ENCODE measurements at regions not wholly inside any gene's neighbourhood (a gene's known extent, or its start where the extent isn't known, plus 50 kb on each side); places are given as distances from the start of the nearest gene placed in this dataset.

- ATAC-seq (no peak), DNase-seq (no peak)
- TF ChIP-seq POLR2A (IDR thresholded peaks at IDR 0.05), result no peak
- TF ChIP-seq, protein P1, sequence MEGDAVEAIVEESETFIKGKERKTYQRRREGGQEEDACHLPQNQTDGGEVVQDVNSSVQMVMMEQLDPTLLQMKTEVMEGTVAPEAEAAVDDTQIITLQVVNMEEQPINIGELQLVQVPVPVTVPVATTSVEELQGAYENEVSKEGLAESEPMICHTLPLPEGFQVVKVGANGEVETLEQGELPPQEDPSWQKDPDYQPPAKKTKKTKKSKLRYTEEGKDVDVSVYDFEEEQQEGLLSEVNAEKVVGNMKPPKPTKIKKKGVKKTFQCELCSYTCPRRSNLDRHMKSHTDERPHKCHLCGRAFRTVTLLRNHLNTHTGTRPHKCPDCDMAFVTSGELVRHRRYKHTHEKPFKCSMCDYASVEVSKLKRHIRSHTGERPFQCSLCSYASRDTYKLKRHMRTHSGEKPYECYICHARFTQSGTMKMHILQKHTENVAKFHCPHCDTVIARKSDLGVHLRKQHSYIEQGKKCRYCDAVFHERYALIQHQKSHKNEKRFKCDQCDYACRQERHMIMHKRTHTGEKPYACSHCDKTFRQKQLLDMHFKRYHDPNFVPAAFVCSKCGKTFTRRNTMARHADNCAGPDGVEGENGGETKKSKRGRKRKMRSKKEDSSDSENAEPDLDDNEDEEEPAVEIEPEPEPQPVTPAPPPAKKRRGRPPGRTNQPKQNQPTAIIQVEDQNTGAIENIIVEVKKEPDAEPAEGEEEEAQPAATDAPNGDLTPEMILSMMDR (IDR thresholded peaks at IDR 0.05 in 4 of 5, conservative IDR thresholded peaks at IDR 0.05 in 1 of 5), result no peak
- no peaks in the 10 kb centered on the region for H3K9me3 ChIP-seq
- no peaks in the 10 kb centered on the region for H3K27me3 ChIP-seq
- no peak overlapping the region for H3K27ac ChIP-seq
- no peaks in the 10 kb centered on the region for H3K4me1 ChIP-seq
- in situ Hi-C loops (cut with MboI; ENCODE audit: low sequenced_read_pairs in 4 of 4), result no loop called here
- intact Hi-C loops (cut with DNase I; ENCODE audit: low total_unique reads), result no loop called here
- H3K36me3 ChIP-seq, result no peaks in the 10 kb centered on the region
- no peak overlapping the region for H3K4me3 ChIP-seq
These were observed 958.9 kb downstream of the LRFN5 start for GRCh38 chr14:42565556-42565955.

- no peaks in the 10 kb centered on the region for H3K27me3 ChIP-seq
- no peak for DNase-seq
- intact Hi-C loops (cut with DNase I; ENCODE audit: low total_unique reads) (no loop called here), in situ Hi-C loops (cut with MboI; ENCODE audit: low sequenced_read_pairs in 4 of 4) (no loop called here)
- no peaks in the 10 kb centered on the region for H3K36me3 ChIP-seq
- no peak for TF ChIP-seq POLR2A (IDR thresholded peaks at IDR 0.05)
- TF ChIP-seq, protein P1 (IDR thresholded peaks at IDR 0.05 in 4 of 5, conservative IDR thresholded peaks at IDR 0.05 in 1 of 5), result no peak
- no peak for ATAC-seq
- H3K9me3 ChIP-seq, result no peaks in the 10 kb centered on the region
- H3K27ac ChIP-seq, result no peak overlapping the region
- no peaks in the 10 kb centered on the region for H3K4me1 ChIP-seq
- H3K4me3 ChIP-seq, result no peak overlapping the region
These were observed 956.6 kb downstream of the LRFN5 start for GRCh38 chr14:42563313-42563712.

DNA sequence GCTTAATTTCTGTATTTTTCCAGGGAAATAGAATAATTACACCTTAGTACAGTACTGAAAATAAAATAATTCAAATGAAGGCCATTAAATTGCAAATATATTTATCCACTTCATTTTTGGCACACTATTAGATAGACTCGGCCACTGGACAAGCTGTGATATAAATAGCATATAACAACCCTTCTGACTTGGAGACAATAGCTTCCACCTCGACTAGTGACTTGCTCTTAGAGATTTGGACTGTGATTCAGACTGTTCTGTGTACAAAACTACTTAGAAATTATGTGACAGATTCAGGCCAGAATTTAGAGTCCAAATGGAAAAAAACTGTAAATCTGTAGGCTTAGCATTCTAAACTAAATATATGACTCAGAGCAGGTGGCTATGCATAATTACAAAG, 949.9 kb downstream of the LRFN5 start:
- no peaks in the 10 kb centered on the region for H3K27me3 ChIP-seq
- no peaks in the 10 kb centered on the region for H3K9me3 ChIP-seq
- in situ Hi-C loops (cut with MboI; ENCODE audit: low sequenced_read_pairs in 4 of 4), result no loop called here
- no peak for DNase-seq
- no peak for ATAC-seq
- H3K27ac ChIP-seq, result no peak overlapping the region
- no peaks in the 10 kb centered on the region for H3K4me1 ChIP-seq
- no peaks in the 10 kb centered on the region for H3K36me3 ChIP-seq
- TF ChIP-seq, protein P1 (IDR thresholded peaks at IDR 0.05 in 4 of 5, conservative IDR thresholded peaks at IDR 0.05 in 1 of 5), result no peak
- no peak for TF ChIP-seq POLR2A (IDR thresholded peaks at IDR 0.05)
- intact Hi-C loops (cut with DNase I; ENCODE audit: low total_unique reads), result no loop called here
- no peak overlapping the region for H3K4me3 ChIP-seq

GRCh38 chr14:42555365-42555764, 948.7 kb downstream of the LRFN5 start:
- in situ Hi-C loops (cut with MboI; ENCODE audit: low sequenced_read_pairs in 4 of 4), result no loop called here
- TF ChIP-seq, protein P1 (IDR thresholded peaks at IDR 0.05 in 4 of 5, conservative IDR thresholded peaks at IDR 0.05 in 1 of 5), result no peak
- TF ChIP-seq POLR2A (IDR thresholded peaks at IDR 0.05), result no peak
- no peak for ATAC-seq
- H3K4me3 ChIP-seq, result no peak overlapping the region
- no peaks in the 10 kb centered on the region for H3K27me3 ChIP-seq
- no peaks in the 10 kb centered on the region for H3K4me1 ChIP-seq
- intact Hi-C loops (cut with DNase I; ENCODE audit: low total_unique reads), result no loop called here
- H3K36me3 ChIP-seq, result no peaks in the 10 kb centered on the region
- DNase-seq, result no peak
- H3K9me3 ChIP-seq, result no peaks in the 10 kb centered on the region
- no peak overlapping the region for H3K27ac ChIP-seq

DNA sequence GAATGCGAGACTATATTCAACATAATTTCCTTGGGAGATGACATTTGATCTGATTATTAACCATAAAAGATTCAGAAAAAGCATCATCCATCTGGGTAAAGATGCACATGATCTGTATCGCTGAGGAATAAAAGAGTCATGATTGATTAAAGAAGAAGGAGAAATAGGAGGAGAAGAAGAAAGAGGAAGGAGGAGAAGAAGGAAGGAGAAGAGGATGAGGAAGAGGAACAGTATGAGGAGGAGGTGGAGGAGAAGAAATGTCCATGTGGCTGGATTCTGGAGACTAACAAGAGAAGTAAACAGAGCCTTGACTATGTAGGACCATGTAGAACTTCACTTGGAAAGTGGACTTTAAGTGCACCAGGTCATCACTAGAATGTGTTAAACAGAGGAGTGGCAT, 947.4 kb downstream of the LRFN5 start:
- no peak overlapping the region for H3K27ac ChIP-seq
- intact Hi-C loops (cut with DNase I; ENCODE audit: low total_unique reads), result no loop called here
- no peaks in the 10 kb centered on the region for H3K4me1 ChIP-seq
- in situ Hi-C loops (cut with MboI; ENCODE audit: low sequenced_read_pairs in 4 of 4), result no loop called here
- no peaks in the 10 kb centered on the region for H3K9me3 ChIP-seq
- no peak overlapping the region for H3K4me3 ChIP-seq
- H3K27me3 ChIP-seq, result no peaks in the 10 kb centered on the region
- H3K36me3 ChIP-seq, result no peaks in the 10 kb centered on the region
- TF ChIP-seq, protein P1 (IDR thresholded peaks at IDR 0.05 in 4 of 5, conservative IDR thresholded peaks at IDR 0.05 in 1 of 5), result no peak
- TF ChIP-seq POLR2A (IDR thresholded peaks at IDR 0.05), result no peak
- ATAC-seq (no peak), DNase-seq (no peak)

Measured in gastrocnemius medialis (tissue), 4 donors.